ENCODE measurements at regions not wholly inside any gene's neighbourhood (a gene's known extent, or its start where the extent isn't known, plus 50 kb on each side); places are given as distances from the start of the nearest gene placed in this dataset.

GRCh38 chr20:6705106-6705766 is 62.2 kb upstream of the BMP2 start:
- TF ChIP-seq, protein P1, sequence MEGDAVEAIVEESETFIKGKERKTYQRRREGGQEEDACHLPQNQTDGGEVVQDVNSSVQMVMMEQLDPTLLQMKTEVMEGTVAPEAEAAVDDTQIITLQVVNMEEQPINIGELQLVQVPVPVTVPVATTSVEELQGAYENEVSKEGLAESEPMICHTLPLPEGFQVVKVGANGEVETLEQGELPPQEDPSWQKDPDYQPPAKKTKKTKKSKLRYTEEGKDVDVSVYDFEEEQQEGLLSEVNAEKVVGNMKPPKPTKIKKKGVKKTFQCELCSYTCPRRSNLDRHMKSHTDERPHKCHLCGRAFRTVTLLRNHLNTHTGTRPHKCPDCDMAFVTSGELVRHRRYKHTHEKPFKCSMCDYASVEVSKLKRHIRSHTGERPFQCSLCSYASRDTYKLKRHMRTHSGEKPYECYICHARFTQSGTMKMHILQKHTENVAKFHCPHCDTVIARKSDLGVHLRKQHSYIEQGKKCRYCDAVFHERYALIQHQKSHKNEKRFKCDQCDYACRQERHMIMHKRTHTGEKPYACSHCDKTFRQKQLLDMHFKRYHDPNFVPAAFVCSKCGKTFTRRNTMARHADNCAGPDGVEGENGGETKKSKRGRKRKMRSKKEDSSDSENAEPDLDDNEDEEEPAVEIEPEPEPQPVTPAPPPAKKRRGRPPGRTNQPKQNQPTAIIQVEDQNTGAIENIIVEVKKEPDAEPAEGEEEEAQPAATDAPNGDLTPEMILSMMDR (IDR thresholded peaks at IDR 0.05): no peak
- no peak for TF ChIP-seq EP300 (IDR thresholded peaks at IDR 0.05)
